Endometrium (tissue), 2 donors: ENCODE measurements at regions not wholly inside any gene's neighbourhood (a gene's known extent, or its start where the extent isn't known, plus 50 kb on each side); places are given as distances from the start of the nearest gene placed in this dataset.
"Not testable (repeated sequence)": the region's sequence is repeated elsewhere in the genome, so short reads cannot be mapped to it uniquely, and the experiment has no call there.

Source experiments
- FAIRE-seq: peaks from 2 replicates; lab custom pipeline; 2012; peaks lifted over from hg19 to GRCh38; lab: Jason Lieb, UNC
- donor health status: control.
- donor health status: control.

DNA sequence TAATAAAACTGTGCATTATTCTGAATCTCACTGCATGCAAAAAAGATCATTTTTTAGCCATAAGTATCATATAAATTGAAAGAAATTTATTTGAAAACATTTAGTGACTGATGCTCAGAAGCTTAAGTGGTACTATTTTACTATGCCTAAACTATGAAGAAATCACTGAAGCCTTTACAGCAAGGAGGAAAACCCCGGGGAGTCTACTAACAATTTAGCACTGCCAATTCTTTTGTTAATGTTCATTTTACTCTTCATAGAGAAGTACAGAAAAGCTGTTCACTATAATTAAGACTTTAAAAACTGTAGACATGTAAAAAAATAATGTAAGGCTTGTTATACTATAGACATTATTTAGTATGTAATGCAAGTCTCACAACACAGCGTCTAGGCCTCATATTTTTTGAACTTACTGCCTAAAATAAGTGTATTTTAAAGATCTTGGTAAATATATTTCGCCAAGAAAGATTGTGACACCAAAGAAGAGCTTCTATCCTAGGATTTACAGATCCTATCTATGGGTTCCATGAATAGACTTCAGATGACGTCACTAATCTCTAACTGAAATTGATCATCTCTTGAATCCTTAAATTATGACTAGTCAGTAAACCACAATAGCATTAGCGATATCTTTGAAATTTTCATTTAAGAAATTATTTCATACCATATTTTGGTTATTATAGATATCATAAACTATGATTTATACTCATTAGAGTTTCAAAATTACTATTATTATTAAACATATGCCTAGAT, 602.5 kb downstream of the TMA16 start:
- no peak for FAIRE-seq

DNA sequence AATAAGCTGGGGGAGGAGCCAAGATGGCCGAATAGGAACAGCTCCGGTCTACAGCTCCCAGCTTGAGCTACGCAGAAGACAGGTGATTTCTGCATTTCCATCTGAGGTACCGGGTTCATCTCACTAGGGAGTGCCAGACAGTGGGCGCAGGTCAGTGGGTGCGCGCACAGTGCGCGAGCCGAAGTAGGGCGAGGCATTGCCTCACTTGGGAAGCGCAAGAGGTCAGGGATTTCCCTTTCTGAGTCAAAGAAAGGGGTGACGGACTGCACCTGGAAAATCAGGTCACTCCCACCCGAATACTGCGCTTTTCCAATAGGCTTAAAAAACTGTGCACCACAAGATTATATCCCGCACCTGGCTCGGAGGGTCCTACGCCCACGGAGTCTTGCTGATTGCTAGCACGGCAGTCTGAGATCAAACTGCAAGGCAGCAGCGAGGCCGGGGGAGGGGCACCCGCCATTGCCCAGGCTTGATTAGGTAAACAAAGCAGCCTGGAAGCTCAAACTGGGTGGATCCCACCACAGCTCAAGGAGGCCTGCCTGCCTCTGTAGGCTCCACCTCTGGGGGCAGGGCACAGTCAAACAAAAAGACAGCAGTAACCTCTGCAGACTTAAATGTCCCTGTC, 606.4 kb downstream of the TMA16 start:
- not testable (repeated sequence) for FAIRE-seq

- no peak for FAIRE-seq
Measured at GRCh38 chr4:164108971-164109370, 614.5 kb downstream of the TMA16 start.

DNA sequence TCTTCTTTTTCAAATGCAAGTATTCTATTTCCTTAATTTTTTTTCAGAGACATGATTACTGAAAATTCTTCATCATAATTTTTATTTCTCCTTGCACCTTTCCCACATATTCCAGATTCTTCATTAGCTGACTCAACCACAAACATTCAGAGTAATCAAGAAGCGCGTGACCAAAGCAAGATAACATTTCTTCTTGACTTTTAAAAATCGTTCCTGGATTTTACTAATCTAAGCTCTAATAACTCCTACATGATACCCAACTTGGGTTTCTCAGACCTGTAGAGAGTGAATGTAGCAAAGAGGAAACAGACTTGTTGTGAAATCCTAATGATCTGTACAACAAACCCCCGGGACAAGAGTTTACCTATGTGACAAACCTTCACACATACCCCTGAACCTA, 615.0 kb downstream of the TMA16 start:
- FAIRE-seq, result no peak

- FAIRE-seq, result no peak
Measured at GRCh38 chr4:164115236-164115635, 620.7 kb downstream of the TMA16 start.

- no peak for FAIRE-seq
Measured at GRCh38 chr4:164116286-164116685, 621.8 kb downstream of the TMA16 start.

DNA sequence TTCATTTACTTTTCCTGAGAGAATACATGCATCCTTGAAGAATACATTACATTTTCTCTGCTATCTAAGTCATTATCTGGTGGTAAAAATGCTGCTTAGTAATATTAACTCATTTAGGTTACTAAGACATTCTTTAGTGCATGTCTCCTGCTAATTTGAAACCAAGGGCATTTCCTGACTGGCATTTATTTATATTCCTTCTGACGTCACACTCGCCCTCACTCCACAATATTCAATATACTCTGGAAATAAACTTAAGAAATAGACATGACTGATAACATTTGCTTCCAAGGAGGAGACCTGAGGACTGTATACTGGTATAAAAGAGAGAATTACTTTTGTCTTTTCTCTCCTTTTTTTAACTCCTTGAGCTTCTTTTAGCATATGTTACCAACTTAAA, 619.5 kb upstream of the SMIM31 start:
- no peak for FAIRE-seq

GRCh38 chr4:164136180-164136616, 617.7 kb upstream of the SMIM31 start:
- no peak for FAIRE-seq

DNA sequence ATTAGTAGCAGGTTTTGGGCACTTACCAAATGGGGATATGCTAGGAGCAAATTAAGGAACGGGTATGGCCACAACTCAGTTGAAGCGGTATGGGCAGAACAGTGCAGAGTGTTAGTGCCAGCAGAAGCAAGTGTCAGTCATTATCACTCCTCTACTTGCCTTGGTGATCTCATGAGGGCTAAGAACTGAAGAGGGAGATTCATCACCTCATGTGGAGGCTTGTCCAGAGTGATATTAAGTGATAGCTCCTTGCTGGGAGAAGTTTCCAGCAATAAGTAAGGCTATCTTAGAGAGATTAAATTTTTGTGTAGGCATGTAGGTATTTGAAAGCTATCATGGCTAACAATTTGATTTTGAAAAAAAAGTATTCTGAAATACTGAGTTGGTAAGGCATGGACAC, 615.4 kb upstream of the SMIM31 start:
- FAIRE-seq, result no peak

- FAIRE-seq, result no peak
Measured at GRCh38 chr4:164139291-164139690, 614.6 kb upstream of the SMIM31 start.

GRCh38 chr4:164141755-164142375, 612.1 kb upstream of the SMIM31 start:
- FAIRE-seq, result not testable (repeated sequence)

DNA sequence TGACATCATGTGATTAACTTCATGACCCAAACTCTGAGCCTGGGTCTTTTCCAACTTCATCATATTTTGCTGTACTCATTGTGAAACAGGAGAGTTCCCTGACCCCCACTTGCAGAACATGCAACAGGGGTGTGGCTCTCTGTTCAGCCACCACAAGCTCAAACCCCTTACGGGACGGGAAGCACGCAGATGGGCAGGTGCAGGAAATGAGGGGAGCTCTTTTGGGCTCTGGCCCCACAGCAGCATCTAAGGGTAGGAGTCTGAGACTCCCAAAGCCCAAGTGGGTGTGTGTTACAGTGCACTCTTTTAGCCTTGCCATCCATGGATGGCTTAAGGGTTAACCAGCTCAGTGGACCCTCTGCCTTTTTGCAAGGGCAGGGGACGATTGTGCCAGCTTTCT, 599.5 kb upstream of the SMIM31 start:
- no peak for FAIRE-seq

- no peak for FAIRE-seq
Measured at GRCh38 chr4:164169591-164169990, 584.3 kb upstream of the SMIM31 start.

- FAIRE-seq, result no peak
Measured at GRCh38 chr4:164177153-164177552, 576.8 kb upstream of the SMIM31 start.

DNA sequence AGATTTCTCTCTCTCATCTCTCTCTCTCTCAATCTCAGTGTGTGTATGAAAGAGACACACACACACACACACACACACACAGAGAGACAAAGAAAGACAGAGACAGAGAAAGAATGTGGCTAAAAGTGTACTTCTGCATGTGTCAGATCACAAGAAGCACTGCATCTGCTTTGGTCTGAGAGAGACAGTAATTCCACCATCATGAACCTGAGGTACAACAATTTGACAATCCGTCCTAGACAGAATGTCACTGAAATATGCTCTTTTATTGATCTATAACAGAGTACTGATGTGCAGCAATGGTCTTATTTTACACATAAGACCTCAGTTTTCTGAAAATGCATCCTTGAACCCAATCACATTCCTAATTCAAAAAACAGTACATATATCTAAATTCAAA, 576.2 kb upstream of the SMIM31 start:
- no peak for FAIRE-seq

- no peak for FAIRE-seq
Measured at GRCh38 chr4:164188236-164188635, 565.7 kb upstream of the SMIM31 start.

- FAIRE-seq, result no peak
Measured at GRCh38 chr4:164192844-164193243, 561.1 kb upstream of the SMIM31 start.

DNA sequence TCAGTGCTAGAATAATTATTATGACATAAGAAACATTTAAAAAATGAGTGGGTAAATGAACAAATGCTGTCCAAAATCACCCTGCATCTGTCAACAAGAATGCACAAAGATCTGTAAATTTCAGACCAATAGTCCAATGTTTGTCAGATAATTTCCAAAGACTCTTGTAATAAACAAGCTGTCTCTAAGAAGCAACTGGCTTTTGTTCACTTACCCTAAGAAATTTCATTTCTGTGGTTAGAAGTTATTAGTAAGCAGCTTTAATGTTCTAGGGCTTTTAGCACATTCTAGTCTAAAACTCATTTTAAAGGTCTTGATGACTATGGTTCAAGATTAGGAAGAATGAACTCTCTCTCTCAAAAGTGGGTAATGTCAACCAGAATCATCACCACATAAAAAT, 560.3 kb upstream of the SMIM31 start:
- FAIRE-seq, result no peak

- no peak for FAIRE-seq
Measured at GRCh38 chr4:164197556-164197955, 556.4 kb upstream of the SMIM31 start.

GRCh38 chr4:164203476-164203875, 550.5 kb upstream of the SMIM31 start:
- no peak for FAIRE-seq

DNA sequence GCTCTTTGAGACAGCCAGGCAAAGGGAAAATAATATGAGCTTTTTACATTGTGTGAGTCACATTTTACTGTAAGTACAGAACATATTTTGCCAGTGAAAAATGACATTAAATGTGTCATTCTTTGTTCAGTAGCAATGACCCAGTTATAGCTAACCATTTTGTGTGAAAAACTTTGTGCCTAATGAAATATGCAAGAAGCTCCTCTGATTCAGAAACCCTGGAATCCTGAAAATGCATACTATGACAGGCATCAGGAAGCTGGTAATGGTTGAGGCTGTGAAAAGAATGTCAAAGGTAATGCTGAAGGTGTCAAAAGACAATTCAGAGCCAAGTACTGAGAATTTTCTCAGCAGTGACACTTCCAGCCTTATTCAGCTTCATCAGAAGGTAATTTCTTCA, 549.5 kb upstream of the SMIM31 start:
- no peak for FAIRE-seq

GRCh38 chr4:164207460-164207859, 546.5 kb upstream of the SMIM31 start:
- no peak for FAIRE-seq

- no peak for FAIRE-seq
Measured at GRCh38 chr4:164210377-164210776, 543.6 kb upstream of the SMIM31 start.

DNA sequence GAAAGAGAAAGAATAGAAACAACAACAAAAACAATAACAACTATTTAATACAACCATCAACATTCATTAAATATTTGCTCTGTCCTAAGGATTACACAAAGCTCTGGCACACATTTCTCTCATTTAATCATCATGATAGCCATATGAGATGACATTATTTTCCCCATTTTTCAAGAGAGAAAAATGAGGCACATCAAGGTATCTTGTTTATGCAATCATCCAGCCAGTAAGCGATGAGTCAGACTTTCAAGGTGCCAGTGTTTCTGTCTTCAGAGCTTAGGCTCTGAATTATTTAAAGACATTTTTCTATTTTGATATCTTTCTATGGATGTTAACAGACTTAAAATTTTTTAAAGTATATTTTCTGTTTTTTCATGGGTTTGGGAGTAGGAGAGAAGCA, 541.8 kb upstream of the SMIM31 start:
- FAIRE-seq, result no peak
